Ovary (tissue), 3 donors: ENCODE measurements at regions not wholly inside any gene's neighbourhood (a gene's known extent, or its start where the extent isn't known, plus 50 kb on each side); places are given as distances from the start of the nearest gene placed in this dataset.

ENCODE experiments used
- EP300 ChIP-seq: sonication (generic); formaldehyde crosslinking; IDR thresholded peaks from one replicate; pipeline ENCODE4 v1.6.1; 2017; ENCODE audit warnings: antibody characterized with exemption
- TF ChIP-seq, protein P1 (sequence below), 3 donors: fragments of 450-650 bp in 2 of 3; fragments of 200-600 bp in 1 of 3; IDR thresholded peaks; one replicate each; pipeline versions ENCODE4 v1.5.1 to v1.8.0; 2016 to 2022; ENCODE audit warnings: antibody characterized with exemption in 3 of 3, mild to moderate bottlenecking in 1 of 3
- donor health status: DM: no; HTN: no; CAD: no.

DNA sequence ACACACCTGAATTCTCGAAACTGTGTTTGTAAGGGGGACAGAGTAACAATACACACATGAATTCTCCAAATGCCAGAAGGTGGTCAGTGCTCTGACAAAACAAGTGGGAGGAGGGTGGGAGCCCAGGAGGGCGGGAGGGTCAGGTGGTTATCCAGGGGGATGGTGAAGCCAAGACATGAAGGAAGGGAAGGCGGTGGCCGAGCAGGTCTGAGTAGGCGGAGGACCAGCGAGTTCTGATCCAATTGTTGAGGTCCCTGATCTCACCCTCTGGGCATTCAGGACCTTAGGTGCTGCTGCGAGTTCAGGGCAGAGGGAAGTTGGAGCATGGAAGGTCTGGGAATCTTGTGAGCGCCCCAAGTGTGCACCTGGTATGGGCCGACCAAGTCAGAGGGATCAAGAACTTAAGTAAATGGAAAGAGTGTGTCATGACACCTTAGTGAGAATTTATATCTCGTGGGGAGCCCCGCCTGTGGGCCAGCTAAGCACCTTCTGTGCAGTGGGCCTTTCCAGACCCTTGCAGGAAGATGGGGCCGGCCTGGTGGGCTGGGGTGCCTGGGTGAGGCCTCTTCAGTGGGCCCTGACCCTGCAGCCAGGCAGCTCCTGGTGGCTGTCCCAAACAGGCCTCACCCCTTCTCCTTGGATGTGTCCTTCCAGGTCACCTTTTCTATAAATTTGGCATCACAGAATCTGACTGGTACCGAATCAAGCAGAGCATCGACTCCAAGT, 86.1 kb downstream of the NPIPB11 start:
- no peak for TF ChIP-seq EP300
- TF ChIP-seq, protein P1, sequence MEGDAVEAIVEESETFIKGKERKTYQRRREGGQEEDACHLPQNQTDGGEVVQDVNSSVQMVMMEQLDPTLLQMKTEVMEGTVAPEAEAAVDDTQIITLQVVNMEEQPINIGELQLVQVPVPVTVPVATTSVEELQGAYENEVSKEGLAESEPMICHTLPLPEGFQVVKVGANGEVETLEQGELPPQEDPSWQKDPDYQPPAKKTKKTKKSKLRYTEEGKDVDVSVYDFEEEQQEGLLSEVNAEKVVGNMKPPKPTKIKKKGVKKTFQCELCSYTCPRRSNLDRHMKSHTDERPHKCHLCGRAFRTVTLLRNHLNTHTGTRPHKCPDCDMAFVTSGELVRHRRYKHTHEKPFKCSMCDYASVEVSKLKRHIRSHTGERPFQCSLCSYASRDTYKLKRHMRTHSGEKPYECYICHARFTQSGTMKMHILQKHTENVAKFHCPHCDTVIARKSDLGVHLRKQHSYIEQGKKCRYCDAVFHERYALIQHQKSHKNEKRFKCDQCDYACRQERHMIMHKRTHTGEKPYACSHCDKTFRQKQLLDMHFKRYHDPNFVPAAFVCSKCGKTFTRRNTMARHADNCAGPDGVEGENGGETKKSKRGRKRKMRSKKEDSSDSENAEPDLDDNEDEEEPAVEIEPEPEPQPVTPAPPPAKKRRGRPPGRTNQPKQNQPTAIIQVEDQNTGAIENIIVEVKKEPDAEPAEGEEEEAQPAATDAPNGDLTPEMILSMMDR (IDR thresholded peaks at IDR 0.05) = no peak
